ENCODE measurements at regions not wholly inside any gene's neighbourhood (a gene's known extent, or its start where the extent isn't known, plus 50 kb on each side); places are given as distances from the start of the nearest gene placed in this dataset.

- no peak overlapping the region for H3K4me3 ChIP-seq (ENCODE audit: low read depth, low read length)
- no peaks in the 10 kb centered on the region for H3K27me3 ChIP-seq (ENCODE audit: control insufficient read depth, insufficient read depth, low read length)
- TF ChIP-seq, protein P1, sequence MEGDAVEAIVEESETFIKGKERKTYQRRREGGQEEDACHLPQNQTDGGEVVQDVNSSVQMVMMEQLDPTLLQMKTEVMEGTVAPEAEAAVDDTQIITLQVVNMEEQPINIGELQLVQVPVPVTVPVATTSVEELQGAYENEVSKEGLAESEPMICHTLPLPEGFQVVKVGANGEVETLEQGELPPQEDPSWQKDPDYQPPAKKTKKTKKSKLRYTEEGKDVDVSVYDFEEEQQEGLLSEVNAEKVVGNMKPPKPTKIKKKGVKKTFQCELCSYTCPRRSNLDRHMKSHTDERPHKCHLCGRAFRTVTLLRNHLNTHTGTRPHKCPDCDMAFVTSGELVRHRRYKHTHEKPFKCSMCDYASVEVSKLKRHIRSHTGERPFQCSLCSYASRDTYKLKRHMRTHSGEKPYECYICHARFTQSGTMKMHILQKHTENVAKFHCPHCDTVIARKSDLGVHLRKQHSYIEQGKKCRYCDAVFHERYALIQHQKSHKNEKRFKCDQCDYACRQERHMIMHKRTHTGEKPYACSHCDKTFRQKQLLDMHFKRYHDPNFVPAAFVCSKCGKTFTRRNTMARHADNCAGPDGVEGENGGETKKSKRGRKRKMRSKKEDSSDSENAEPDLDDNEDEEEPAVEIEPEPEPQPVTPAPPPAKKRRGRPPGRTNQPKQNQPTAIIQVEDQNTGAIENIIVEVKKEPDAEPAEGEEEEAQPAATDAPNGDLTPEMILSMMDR (IDR thresholded peaks at IDR 0.05; ENCODE audit: low read depth, low read length) = no peak
- ChIA-PET CTCF (no interaction called here), POLR2A (no interaction called here)
- H3K27ac ChIP-seq (ENCODE audit: low read depth, low read length) = no peak overlapping the region
- H3K9me3 ChIP-seq (ENCODE audit: control insufficient read depth, insufficient read depth, low read length) = no peaks in the 10 kb centered on the region
- no peak for DNase-seq (ENCODE audit: low read depth, low spot score)
Observed at GRCh38 chr2:212904646-212905045, 246.8 kb downstream of the IKZF2 start.

DNA sequence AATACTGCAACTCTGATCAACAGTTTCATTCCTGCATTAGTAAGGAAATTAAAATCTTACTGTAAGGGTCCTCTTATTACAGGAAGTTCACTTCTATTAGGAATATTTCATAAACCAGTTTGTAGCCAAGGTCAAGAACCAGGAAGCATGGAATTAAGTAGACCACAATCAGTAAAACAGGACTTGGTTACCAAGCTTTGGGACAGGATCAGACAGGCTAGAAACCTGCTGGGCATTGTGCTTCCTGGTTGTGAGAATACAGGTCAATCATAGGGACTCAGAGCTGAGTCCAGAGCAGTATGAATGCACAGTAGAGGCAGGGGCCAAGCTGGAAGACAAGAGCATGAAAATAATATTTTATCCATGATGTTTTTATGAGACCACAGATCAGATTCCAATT is 248.0 kb downstream of the IKZF2 start:
- Histone ChIP-seq H3K4me3 (ENCODE audit: low read depth, low read length) (no peak overlapping the region), H3K27me3 (ENCODE audit: control insufficient read depth, insufficient read depth, low read length) (no peaks in the 10 kb centered on the region), H3K9me3 (ENCODE audit: control insufficient read depth, insufficient read depth, low read length) (no peaks in the 10 kb centered on the region), H3K27ac (ENCODE audit: low read depth, low read length) (no peak overlapping the region)
- DNase-seq (ENCODE audit: low read depth, low spot score) = no peak
- POLR2A ChIA-PET = no interaction called here
- TF ChIP-seq, protein P1 (IDR thresholded peaks at IDR 0.05; ENCODE audit: low read depth, low read length) = no peak
- CTCF ChIA-PET = no interaction called here

- no peaks in the 10 kb centered on the region for H3K27me3 ChIP-seq (ENCODE audit: control insufficient read depth, insufficient read depth, low read length)
- TF ChIP-seq, protein P1 (IDR thresholded peaks at IDR 0.05; ENCODE audit: low read depth, low read length) = no peak
- DNase-seq (ENCODE audit: low read depth, low spot score) = no peak
- no peak overlapping the region for H3K27ac ChIP-seq (ENCODE audit: low read depth, low read length)
- no peaks in the 10 kb centered on the region for H3K9me3 ChIP-seq (ENCODE audit: control insufficient read depth, insufficient read depth, low read length)
- no peak overlapping the region for H3K4me3 ChIP-seq (ENCODE audit: low read depth, low read length)
- ChIA-PET CTCF (interaction anchor here (0.7 to 1.4 kb wide), 3 partner anchors 11 to 251 kb away, joined by 3 to 9 read pairs (median 5); no protein-coding TSS in a partner anchor), POLR2A (no interaction called here)
Observed at GRCh38 chr2:212902421-212902820, 249.0 kb downstream of the IKZF2 start.

- Histone ChIP-seq H3K27ac (ENCODE audit: low read depth, low read length) (no peak overlapping the region), H3K27me3 (ENCODE audit: control insufficient read depth, insufficient read depth, low read length) (no peaks in the 10 kb centered on the region), H3K9me3 (ENCODE audit: control insufficient read depth, insufficient read depth, low read length) (no peaks in the 10 kb centered on the region), H3K4me3 (ENCODE audit: low read depth, low read length) (no peak overlapping the region)
- DNase-seq (ENCODE audit: low read depth, low spot score) = no peak
- CTCF ChIA-PET = interaction anchor here (0.7 to 1.4 kb wide), 3 partner anchors 10 to 251 kb away, joined by 3 to 9 read pairs (median 5); no protein-coding TSS in a partner anchor
- POLR2A ChIA-PET = no interaction called here
- TF ChIP-seq, protein P1 (IDR thresholded peaks at IDR 0.05; ENCODE audit: low read depth, low read length) = no peak
Observed at GRCh38 chr2:212901604-212902275, 249.7 kb downstream of the IKZF2 start.

DNA sequence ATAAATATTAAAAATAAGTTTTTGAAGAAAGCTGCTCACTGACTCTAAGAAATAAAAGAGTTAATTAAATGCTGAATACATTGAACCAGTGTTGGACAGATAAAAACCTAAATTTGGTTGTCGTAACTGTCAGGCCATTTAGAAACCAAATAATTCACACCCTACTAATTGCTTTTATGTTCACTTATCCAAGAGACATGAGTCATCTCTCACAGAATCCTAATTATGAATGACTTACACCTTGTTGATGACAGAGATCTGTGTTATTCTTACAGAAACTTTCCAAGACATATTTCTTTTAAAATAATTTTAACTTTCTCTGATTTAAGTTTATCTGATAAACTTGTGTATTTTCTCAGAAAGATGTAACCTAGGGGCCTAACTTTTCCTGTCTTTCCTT is 250.7 kb downstream of the IKZF2 start:
- Histone ChIP-seq H3K27ac (ENCODE audit: low read depth, low read length) (no peak overlapping the region), H3K4me3 (ENCODE audit: low read depth, low read length) (no peak overlapping the region), H3K27me3 (ENCODE audit: control insufficient read depth, insufficient read depth, low read length) (no peaks in the 10 kb centered on the region), H3K9me3 (ENCODE audit: control insufficient read depth, insufficient read depth, low read length) (no peaks in the 10 kb centered on the region)
- CTCF ChIA-PET = no interaction called here
- no peak for DNase-seq (ENCODE audit: low read depth, low spot score)
- TF ChIP-seq, protein P1 (IDR thresholded peaks at IDR 0.05; ENCODE audit: low read depth, low read length) = no peak
- POLR2A ChIA-PET = no interaction called here
